NCI-H1436 (cell line): ENCODE measurements at regions not wholly inside any gene's neighbourhood (a gene's known extent, or its start where the extent isn't known, plus 50 kb on each side); places are given as distances from the start of the nearest gene placed in this dataset.

Experiments used
- DNase-seq: peaks from one replicate; lab custom pipeline; 2025; lab: John Stamatoyannopoulos, UW

DNA sequence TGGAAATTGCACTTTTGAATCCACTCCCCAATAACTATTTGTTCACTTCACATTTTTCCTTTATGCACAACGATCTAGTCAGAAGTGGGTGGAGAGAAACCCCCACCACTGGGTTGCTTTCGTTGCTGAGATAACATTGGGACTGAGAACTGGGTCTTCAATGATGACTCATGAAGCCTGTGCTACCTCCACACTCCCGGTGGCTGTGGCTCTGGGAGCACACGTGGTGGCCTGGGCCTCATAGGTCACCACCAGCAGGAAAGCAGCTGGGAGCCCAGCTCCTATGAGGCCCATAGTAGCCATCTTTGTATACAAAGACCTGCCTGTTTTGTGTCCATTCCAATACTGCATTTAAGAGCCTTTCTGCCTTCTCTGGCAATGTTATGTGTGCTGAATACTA is 178.0 kb upstream of the SASH1 start:
- DNase-seq = no peak

DNA sequence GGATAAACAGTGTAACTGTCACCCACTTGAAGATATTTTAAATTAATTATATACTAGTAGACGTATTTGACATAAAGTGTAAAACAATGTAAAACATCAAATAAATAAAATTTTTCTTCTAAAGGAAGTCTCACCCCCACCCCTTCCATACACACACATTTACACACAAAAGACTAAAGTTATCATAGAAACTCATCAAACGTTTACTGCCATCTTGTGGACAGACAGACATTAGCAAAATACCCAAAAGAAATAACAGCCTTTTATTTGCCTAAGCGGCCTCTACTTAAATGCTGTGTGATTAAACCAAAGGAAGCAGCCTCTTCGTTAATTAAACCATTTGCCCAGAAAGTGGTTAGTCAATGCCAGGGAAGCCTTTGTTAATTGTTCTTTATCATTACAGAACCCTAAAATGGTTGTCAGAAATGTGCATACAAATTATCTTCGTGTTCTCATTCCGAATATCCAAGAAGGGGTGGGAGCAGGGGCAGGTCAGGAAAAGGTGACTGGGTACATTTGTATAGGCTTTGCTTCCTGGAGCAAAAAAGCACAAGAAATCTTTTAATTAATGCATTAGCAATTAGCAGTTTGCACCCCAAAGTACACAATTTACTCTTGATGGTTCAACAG is 176.2 kb upstream of the SASH1 start:
- DNase-seq = peak; percentile 4

- no peak for DNase-seq
These were observed 172.9 kb upstream of the SASH1 start for GRCh38 chr6:148169706-148170105.

GRCh38 chr6:148170286-148170685 is 172.4 kb upstream of the SASH1 start:
- DNase-seq = no peak

GRCh38 chr6:148173548-148173947 is 169.1 kb upstream of the SASH1 start:
- no peak for DNase-seq

- no peak for DNase-seq
These were observed 167.0 kb upstream of the SASH1 start for GRCh38 chr6:148175550-148176188.

DNA sequence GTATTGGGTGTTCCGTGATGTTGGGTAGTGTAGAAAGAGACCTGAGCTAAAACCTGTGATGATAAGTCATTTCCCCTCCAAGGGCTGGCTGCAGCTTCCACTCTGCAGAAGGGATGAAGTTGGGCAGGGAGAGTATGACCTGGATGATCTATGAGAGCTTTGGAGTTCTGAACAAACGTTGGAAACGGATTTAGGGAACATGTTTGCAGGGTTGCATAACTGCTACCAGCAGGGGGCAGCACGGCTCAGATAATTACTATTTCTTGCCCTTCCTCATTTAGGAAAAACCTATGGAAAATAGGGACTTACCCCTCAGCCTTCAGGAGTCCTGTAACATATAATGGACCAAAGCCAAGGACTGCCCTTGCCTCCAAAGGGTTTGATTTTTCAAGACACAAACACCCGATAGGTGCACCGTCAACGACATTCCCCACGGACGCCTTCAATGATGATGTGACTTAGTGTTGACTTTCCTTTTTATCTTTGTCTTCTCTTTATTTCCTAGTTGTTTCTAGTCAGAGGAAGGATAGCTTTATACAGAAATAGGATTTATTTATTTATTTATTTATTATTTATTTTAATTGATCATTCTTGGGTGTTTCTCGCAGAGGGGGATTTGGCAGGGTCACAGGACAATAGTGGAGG is 164.9 kb upstream of the SASH1 start:
- DNase-seq = no peak

GRCh38 chr6:148179786-148180185 is 162.9 kb upstream of the SASH1 start:
- no peak for DNase-seq

DNA sequence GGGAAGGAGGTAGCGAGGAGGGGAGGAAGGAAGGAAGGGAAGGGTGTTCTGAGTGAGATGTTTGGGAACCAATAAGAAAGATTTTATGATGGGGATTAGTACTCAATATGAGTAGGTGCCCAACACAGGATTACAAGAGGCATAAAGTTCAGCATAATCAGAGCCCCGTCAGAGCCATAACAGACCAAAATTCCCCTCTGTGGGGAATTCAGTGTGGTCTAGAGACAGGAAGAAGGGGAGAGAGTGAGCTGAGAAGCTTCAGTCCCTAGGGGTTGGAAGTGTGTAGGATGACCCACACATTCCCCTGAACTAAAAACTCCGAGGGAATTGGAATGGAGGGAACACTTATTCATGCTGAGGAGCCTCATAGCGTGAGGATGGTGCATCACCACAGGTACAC is 160.3 kb upstream of the SASH1 start:
- no peak for DNase-seq

DNA sequence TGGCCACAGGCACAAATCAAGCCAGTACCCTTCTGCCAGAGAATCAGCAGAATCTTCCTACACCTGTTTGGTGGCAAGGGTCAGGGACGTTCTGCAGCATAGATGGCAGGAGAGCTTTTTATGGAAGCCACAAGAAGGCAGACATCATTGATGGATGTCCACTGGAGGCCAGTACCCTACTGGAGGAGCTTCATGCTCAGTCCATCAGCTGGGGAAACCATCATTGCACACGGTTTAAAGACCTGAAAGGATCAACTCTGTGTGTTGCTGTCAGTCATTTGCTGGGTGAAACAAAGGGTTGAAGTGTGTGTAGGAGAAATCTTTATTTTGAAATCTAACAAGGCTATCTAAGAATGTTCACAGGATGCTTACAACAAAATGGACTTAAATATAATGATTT is 158.9 kb upstream of the SASH1 start:
- DNase-seq = no peak

GRCh38 chr6:148186916-148187315 is 155.7 kb upstream of the SASH1 start:
- no peak for DNase-seq

- no peak for DNase-seq
These were observed 150.3 kb upstream of the SASH1 start for GRCh38 chr6:148192310-148192709.

DNA sequence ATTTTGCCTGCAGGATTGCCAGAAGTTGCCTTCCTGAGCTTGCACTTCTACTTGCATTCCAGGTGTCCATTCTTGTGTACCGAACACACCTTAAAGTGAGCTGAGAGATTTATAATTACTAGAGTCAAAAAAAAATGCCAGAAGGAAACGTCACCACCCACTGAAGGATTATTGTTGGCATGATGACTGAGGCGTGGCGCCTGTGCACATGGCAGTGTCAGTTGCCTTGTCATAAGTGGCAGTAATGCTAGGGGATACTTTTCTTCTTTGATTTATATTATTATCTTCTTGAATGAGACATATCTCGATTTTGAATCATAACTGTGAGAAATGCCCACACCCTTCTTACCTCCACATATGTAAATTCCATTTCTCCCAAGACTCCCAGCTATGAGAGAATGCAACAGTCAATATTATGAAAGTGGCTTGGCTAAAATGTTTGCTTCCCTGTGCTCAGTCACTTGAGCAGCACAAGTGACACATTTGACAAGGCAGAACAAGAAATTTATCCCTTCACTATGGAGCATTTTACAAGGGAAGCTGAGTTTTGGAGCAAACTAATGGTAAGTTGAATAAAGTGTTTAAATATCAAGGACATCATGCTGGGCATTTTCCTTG is 149.5 kb upstream of the SASH1 start:
- no peak for DNase-seq

- DNase-seq = no peak
These were observed 147.1 kb upstream of the SASH1 start for GRCh38 chr6:148195511-148195910.

DNA sequence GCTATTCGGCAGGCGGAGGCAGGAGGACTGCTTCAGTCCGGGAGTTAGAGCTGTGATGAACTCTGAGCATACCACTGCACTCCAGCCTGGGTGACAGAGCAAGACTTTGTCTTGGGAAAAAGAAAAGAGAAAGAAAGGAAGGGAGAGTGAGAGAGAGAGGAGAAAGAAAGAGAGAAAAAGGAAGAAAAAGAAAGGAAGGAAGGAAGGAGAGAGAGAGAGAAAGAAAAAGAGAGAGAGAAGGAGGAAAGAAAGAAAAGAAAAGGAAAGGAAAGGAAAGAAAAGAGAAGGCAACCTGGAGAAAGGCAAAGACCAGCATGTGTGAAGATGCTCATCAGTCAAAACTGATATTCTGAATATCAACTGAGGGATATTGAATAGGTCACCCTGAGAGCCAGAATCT is 143.1 kb upstream of the SASH1 start:
- DNase-seq = no peak

DNA sequence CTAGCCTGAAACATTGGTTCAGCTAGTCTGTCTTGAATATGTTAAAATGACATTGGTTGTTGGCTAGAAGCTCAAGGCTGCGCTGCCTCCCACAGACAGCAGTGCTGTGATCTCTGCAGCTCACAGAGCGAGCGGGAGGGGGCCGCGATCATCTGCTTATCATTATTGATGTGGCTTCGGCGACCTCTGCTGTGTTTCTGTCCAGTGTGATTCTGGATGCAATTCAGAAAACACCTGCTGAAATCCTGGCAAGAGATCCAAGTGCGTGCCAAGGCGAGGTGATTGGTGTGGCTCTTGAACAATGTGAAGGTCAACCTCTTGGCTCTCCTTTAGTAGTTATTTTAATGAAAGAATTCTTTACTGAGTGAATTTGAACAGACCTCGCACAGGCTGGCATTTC is 142.3 kb upstream of the SASH1 start:
- DNase-seq = no peak

GRCh38 chr6:148200781-148201180 is 141.9 kb upstream of the SASH1 start:
- DNase-seq = no peak

DNA sequence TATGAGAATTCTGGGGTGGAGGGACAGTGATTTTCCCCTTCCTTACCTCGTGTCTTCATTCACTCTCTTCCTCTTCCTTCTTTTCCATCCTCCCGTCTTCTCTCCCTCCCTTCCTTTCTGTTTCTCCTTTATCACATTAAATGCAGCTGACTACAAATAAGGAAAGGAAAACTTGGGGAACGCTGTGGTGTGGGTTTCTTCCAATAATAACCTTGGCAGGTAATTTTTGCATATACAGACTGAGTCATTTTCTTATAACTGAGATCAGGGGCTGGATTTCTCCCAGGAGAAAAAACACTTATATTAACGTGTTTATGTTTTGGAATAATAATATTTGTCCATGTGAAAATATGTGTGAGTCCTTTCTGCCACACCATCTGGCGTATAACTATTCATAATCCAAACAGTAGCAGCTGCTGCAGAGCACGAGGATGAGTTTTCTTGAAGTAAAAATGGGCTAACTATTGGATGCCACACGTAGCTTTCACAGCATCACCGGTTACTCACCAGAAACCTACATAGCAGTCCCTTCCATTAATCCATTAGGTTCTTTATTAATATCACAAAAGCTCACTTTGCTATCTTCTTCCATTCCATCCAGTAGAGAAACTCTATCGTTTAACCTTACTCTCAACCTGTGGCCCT is 139.2 kb upstream of the SASH1 start:
- no peak for DNase-seq

DNA sequence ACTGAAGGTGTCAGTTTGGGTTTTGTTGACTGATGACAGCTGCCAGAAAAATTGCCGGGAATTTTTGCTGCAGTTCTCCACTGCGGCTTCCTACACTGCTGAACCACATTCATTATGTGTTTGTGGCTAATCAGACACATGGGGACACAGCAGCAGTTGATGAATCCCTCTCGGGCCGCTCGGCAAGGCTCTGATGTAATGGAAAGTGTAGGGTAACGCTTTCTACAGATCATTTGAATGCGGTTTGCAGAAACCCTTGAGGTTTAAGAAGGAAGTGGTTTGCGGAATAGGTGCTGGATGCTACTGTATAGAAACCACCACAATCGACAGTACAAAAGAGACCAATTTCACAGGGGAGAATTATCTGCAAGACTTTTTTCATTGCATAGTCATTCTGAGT is 138.7 kb upstream of the SASH1 start:
- no peak for DNase-seq

- DNase-seq = no peak
These were observed 134.3 kb upstream of the SASH1 start for GRCh38 chr6:148208298-148208697.

DNA sequence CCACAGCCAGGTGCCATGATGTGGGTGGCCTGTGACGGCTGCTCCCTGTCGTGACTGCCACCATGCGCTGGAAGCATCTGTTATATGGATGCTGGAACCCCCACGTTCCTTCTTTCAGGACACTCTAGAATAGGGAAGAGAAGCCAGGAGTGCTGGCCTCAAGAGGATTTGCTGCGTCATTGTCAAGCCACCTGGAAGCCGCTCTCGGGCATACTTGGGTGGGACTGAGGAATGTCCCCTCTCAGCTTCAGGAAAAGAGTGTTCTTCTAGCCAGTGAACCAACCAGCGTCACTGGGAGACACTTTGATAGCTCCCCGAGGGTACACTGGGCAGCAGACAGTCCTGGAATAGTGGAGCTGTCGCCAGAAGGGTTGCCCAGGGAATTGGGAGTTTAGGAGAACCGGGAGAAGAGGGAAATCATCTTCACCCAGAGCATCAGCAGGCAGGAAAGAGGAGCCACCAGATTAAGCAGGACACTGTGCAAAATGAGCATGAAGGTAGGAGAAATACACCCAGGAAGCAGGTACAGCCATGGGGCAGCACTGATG is 130.8 kb upstream of the SASH1 start:
- DNase-seq = no peak

GRCh38 chr6:148212366-148212765 is 130.3 kb upstream of the SASH1 start:
- no peak for DNase-seq
